NCI-H2081 treated with DMSO at 0.1 percent for 48 hours (cell line): ENCODE measurements at regions not wholly inside any gene's neighbourhood (a gene's known extent, or its start where the extent isn't known, plus 50 kb on each side); places are given as distances from the start of the nearest gene placed in this dataset.

Source experiments
- DNase-seq: peaks from one replicate; lab custom pipeline; 2025; lab: John Stamatoyannopoulos, UW

GRCh38 chr4:157509341-157509740 lies 288.8 kb downstream of the GRIA2 start:
- DNase-seq, result no peak

GRCh38 chr4:157502656-157503055 lies 282.1 kb downstream of the GRIA2 start:
- DNase-seq, result no peak

DNA sequence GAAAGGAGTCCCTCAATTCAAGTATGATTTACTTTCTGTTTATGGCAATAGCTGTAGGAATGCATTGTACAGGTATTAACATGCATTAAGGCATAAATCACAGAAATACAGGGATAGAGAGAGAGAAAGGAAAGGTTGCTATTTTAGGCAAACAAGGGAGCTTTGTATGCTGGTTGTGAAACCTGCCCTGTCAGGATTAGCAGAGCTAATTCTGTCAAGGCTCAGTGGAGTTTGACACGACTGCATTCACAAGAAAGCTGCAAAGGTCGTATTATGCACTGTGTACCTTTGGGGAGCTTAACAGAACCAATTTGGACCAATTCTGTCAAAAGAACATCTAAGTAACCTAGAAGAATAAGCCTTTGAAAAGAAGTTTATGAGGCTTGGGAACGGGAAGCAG lies 239.3 kb downstream of the GRIA2 start:
- no peak for DNase-seq

DNA sequence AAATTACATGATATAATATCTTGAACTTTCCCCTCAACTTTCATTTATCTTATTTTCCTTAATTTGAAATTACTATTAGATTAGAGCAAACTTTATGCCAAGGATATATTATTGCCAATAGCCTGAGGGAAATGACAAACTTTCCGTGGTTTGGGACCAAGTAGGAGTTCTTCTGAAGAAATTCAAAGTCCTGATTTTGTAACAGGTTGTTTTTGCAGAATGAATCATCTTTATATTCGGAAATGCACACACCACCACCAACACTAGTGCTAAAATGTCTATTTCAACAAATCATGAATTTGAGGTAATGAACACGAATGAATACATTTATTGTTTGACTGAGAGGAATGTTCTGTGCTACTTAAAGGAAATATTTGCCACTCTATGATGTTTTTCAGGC lies 226.7 kb downstream of the GRIA2 start:
- no peak for DNase-seq

GRCh38 chr4:157444014-157444413 lies 223.5 kb downstream of the GRIA2 start:
- DNase-seq, result no peak

DNA sequence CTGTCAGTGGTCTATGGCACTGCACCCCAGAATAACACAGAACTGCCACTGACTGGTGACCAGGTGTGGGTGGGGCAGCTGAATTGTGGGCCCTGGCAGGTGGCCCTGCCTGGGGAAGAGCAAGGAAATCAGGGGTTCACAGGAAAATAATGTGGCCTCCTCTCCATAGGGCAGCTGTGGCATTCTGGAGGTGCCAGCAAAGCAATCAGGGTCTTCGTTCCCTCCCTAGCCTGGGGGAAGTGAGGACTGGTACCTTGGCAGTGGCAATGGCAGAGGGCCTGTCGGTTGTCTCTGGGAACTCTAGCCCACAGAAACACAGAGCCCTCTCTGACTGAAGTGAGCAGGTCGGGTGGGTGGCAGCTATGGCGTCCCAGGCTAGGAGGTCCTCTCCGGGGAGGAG lies 223.0 kb downstream of the GRIA2 start:
- no peak for DNase-seq

DNA sequence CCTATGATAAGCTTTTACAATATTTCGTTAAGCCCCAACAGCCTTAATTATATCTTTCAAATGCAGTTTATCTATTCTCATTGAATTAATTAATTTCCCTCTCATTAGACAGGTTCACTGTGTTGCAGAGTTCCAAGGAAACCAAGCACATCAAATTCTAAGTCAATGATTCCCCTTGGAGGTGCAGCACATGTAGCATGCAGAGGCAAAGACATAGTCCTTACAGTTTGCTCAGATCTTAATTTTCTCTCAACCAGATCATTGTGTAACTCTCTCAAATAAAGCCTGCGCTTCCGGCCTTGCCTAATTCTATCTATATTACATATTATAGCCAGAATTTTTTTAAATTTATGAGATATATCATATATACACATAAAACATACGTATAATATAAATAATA lies 205.4 kb downstream of the GRIA2 start:
- DNase-seq, result no peak

DNA sequence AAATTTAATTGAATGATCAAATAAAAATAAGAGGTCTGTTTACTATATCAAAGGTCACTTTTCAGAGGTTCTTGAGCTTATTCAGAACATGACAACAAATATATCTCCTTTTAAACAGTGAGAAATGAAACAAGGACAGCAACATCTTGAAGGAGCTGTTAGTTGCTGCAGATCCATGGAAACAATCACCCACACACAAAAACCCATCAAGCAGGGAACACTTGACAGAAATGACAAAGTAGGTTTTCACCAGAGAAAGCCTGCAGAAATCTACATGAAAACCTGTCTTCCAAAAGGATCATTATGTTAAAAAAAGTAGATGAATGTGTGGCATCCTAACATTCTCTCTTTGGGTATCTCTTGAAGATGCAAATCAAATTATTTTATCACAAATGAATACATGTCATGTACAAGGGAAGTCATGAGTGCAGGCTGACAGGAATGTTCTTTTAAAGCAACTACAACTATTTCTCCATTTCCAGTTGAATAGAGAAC lies 203.0 kb downstream of the GRIA2 start:
- no peak for DNase-seq

DNA sequence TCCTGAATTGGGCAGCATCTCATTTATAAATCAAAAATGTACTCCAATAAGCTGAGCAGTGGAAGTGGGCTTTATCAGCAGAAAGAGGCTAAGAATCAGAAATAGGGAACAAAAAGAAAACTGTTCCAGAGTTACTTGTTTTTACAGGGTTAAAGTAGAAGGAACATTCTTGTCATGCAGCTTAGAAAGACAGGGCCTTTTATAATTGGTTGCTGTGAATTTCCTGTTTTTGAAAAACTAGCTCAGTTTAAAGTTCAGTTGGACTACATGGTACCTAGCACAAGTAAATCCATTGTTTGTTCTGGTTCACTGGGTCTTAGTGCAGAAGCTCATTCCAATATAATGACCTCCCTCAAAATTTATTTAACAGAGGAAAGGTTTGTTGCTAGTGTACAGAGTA lies 200.8 kb downstream of the GRIA2 start:
- no peak for DNase-seq
